Astrocyte (in vitro differentiated cells and primary cell): ENCODE measurements at regions not wholly inside any gene's neighbourhood (a gene's known extent, or its start where the extent isn't known, plus 50 kb on each side); places are given as distances from the start of the nearest gene placed in this dataset.

ENCODE experiments used
- DNase-seq: peaks from one replicate; pipeline ENCODE4 v3.0.0-alpha.2; 2010; ENCODE audit warnings: low read depth
- FAIRE-seq: peaks from 2 replicates; lab custom pipeline; 2011; peaks lifted over from hg19 to GRCh38; lab: Jason Lieb, UNC
- H2AFZ ChIP-seq: 2 replicates; pipeline ENCODE4 v1.6.0; 2012; ENCODE audit warnings: low read depth, low read length, inconsistent platforms
- H3K27ac ChIP-seq: 2 replicates; pipeline ENCODE4 v1.5.1; 2011; ENCODE audit warnings: low read depth, low read length, inconsistent platforms
- H3K27me3 ChIP-seq: 2 replicates; pipeline ENCODE4 v1.6.0; 2011; ENCODE audit warnings: low read length, inconsistent platforms; ENCODE audit not compliant: insufficient read depth
- H3K36me3 ChIP-seq: 2 replicates; pipeline ENCODE4 v1.5.1; 2011; ENCODE audit warnings: low read length, inconsistent platforms; ENCODE audit not compliant: insufficient read depth
- H3K4me1 ChIP-seq: 2 replicates; pipeline ENCODE4 v1.5.1; 2011; ENCODE audit warnings: low read length, inconsistent platforms; ENCODE audit not compliant: insufficient read depth
- H3K4me2 ChIP-seq: 2 replicates; pipeline ENCODE4 v1.6.0; 2012; ENCODE audit warnings: low read length, inconsistent platforms
- H3K4me3 ChIP-seq: 2 replicates; pipeline ENCODE4 v1.5.1; 2011; ENCODE audit warnings: low read depth, mild to moderate bottlenecking, low read length, inconsistent platforms; ENCODE audit not compliant: insufficient read depth
- H3K79me2 ChIP-seq: 2 replicates; pipeline ENCODE4 v1.6.0; 2012; ENCODE audit warnings: mild to moderate bottlenecking, low read length, inconsistent platforms; ENCODE audit not compliant: insufficient read depth
- H3K9ac ChIP-seq: 2 replicates; pipeline ENCODE4 v1.6.0; 2012; ENCODE audit warnings: mild to moderate bottlenecking, low read length, inconsistent platforms
- H3K9me3 ChIP-seq: 2 replicates; pipeline ENCODE4 v1.5.1; 2012; ENCODE audit warnings: low read depth, mild to moderate bottlenecking, low read length, inconsistent platforms; ENCODE audit not compliant: insufficient read depth
- H4K20me1 ChIP-seq: 2 replicates; pipeline ENCODE4 v1.6.0; 2012; ENCODE audit warnings: low read length, inconsistent platforms; ENCODE audit not compliant: insufficient read depth
- H3K27ac Mint-ChIP-seq: one replicate; pipeline ENCODE4 v1.8.0; 2021; ENCODE audit warnings: mild to moderate bottlenecking, mixed read lengths; ENCODE audit not compliant: unreplicated experiment
- H3K27me3 Mint-ChIP-seq: one replicate; pipeline ENCODE4 v1.8.0; 2021; ENCODE audit warnings: low read depth, mixed read lengths; ENCODE audit not compliant: unreplicated experiment
- H3K36me3 Mint-ChIP-seq: one replicate; pipeline ENCODE4 v1.8.0; 2021; ENCODE audit warnings: low read depth, mixed read lengths; ENCODE audit not compliant: unreplicated experiment
- H3K4me1 Mint-ChIP-seq: one replicate; pipeline ENCODE4 v1.8.0; 2021; ENCODE audit warnings: low read depth, mixed read lengths; ENCODE audit not compliant: unreplicated experiment
- H3K4me3 Mint-ChIP-seq: one replicate; pipeline ENCODE4 v1.8.0; 2021; ENCODE audit warnings: mild to moderate bottlenecking, moderate library complexity, mixed read lengths; ENCODE audit not compliant: unreplicated experiment
- H3K9me3 Mint-ChIP-seq: one replicate; pipeline ENCODE4 v1.8.0; 2021; ENCODE audit warnings: mild to moderate bottlenecking, mixed read lengths; ENCODE audit not compliant: unreplicated experiment
- EZH2 ChIP-seq: IDR thresholded peaks from 2 replicates; pipeline ENCODE4 v1.6.1; 2012; ENCODE audit warnings: mild to moderate bottlenecking, low read length, inconsistent platforms; ENCODE audit not compliant: insufficient read depth
- TF ChIP-seq, protein P1 (sequence below): IDR thresholded peaks from 2 replicates; pipeline ENCODE4 v1.5.1; 2011; ENCODE audit warnings: low read depth, mild to moderate bottlenecking, inconsistent platforms, low read length, moderate library complexity; ENCODE audit not compliant: insufficient read depth

DNA sequence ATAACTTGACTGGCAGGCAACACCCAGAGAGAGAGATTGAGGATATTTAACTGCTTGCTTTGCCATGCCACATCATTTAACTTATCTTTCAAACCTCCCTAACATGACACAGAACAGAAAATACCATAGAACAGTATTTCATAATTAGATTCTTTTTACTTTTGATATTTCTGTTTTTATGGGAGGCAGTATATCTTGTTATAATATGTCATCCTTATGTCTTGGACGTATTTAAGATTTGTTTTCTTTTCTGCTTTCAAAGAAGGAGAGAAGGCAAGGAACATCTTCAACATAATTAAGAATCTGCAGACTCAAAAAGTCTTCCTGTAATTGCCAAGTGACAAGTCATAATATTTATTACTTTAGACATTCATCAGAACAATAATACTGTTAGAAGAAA lies 1283.7 kb downstream of the GRIK2 start:
- Mint-ChIP-seq H3K36me3 (no peaks in the 10 kb centered on the region), H3K4me1 (no peaks in the 10 kb centered on the region), H3K4me3 (no peak overlapping the region), H3K27me3 (no peaks in the 10 kb centered on the region), H3K27ac (no peak overlapping the region), H3K9me3 (no peaks in the 10 kb centered on the region)
- no peaks in the 10 kb centered on the region for H3K79me2 ChIP-seq
- H3K36me3 ChIP-seq: no peaks in the 10 kb centered on the region
- H3K27me3 ChIP-seq: no peaks in the 10 kb centered on the region
- H3K4me2 ChIP-seq: no peak overlapping the region
- H4K20me1 ChIP-seq: no peaks in the 10 kb centered on the region
- H3K27ac ChIP-seq: no peak overlapping the region
- TF ChIP-seq, protein P1, sequence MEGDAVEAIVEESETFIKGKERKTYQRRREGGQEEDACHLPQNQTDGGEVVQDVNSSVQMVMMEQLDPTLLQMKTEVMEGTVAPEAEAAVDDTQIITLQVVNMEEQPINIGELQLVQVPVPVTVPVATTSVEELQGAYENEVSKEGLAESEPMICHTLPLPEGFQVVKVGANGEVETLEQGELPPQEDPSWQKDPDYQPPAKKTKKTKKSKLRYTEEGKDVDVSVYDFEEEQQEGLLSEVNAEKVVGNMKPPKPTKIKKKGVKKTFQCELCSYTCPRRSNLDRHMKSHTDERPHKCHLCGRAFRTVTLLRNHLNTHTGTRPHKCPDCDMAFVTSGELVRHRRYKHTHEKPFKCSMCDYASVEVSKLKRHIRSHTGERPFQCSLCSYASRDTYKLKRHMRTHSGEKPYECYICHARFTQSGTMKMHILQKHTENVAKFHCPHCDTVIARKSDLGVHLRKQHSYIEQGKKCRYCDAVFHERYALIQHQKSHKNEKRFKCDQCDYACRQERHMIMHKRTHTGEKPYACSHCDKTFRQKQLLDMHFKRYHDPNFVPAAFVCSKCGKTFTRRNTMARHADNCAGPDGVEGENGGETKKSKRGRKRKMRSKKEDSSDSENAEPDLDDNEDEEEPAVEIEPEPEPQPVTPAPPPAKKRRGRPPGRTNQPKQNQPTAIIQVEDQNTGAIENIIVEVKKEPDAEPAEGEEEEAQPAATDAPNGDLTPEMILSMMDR: no peak
- TF ChIP-seq EZH2: no peak
- H3K9me3 ChIP-seq: no peaks in the 10 kb centered on the region
- no peak overlapping the region for H3K9ac ChIP-seq
- DNase-seq (no peak), FAIRE-seq (no peak)
- H3K4me1 ChIP-seq: no peaks in the 10 kb centered on the region
- no peak overlapping the region for H3K4me3 ChIP-seq
- H2AFZ ChIP-seq: no peak overlapping the region

GRCh38 chr6:102670735-102671134 lies 1277.2 kb downstream of the GRIK2 start:
- DNase-seq: no peak
- H4K20me1 ChIP-seq: no peaks in the 10 kb centered on the region
- no peak overlapping the region for H3K4me3 Mint-ChIP-seq
- no peaks in the 10 kb centered on the region for H3K27me3 ChIP-seq
- no peaks in the 10 kb centered on the region for H3K9me3 ChIP-seq
- H3K4me1 ChIP-seq: no peaks in the 10 kb centered on the region
- no peak overlapping the region for H3K4me3 ChIP-seq
- TF ChIP-seq EZH2: no peak
- TF ChIP-seq, protein P1: no peak
- no peaks in the 10 kb centered on the region for H3K79me2 ChIP-seq
- H3K36me3 Mint-ChIP-seq: no peaks in the 10 kb centered on the region
- no peaks in the 10 kb centered on the region for H3K27me3 Mint-ChIP-seq
- no peak overlapping the region for H3K27ac ChIP-seq
- no peaks in the 10 kb centered on the region for H3K36me3 ChIP-seq
- FAIRE-seq: no peak
- no peak overlapping the region for H2AFZ ChIP-seq
- H3K27ac Mint-ChIP-seq: no peak overlapping the region
- H3K9ac ChIP-seq: no peak overlapping the region
- H3K4me2 ChIP-seq: no peak overlapping the region
- no peaks in the 10 kb centered on the region for H3K4me1 Mint-ChIP-seq
- H3K9me3 Mint-ChIP-seq: no peaks in the 10 kb centered on the region

- Histone ChIP-seq H3K36me3 (no peaks in the 10 kb centered on the region), H3K79me2 (no peaks in the 10 kb centered on the region), H3K27ac (no peak overlapping the region), H3K27me3 (no peaks in the 10 kb centered on the region), H2AFZ (no peak overlapping the region), H3K9ac (no peak overlapping the region), H3K9me3 (no peaks in the 10 kb centered on the region), H3K4me3 (no peak overlapping the region), H4K20me1 (no peaks in the 10 kb centered on the region), H3K4me1 (no peaks in the 10 kb centered on the region), H3K4me2 (no peak overlapping the region)
- Mint-ChIP-seq H3K9me3 (no peaks in the 10 kb centered on the region), H3K4me3 (no peak overlapping the region), H3K4me1 (no peaks in the 10 kb centered on the region), H3K36me3 (no peaks in the 10 kb centered on the region), H3K27me3 (no peaks in the 10 kb centered on the region), H3K27ac (no peak overlapping the region)
- DNase-seq (no peak), FAIRE-seq (no peak)
- TF ChIP-seq EZH2: no peak
- TF ChIP-seq, protein P1: no peak
These were observed 1269.3 kb downstream of the GRIK2 start for GRCh38 chr6:102662851-102663250.
